ENCODE measurements at regions not wholly inside any gene's neighbourhood (a gene's known extent, or its start where the extent isn't known, plus 50 kb on each side); places are given as distances from the start of the nearest gene placed in this dataset.
A peak's percentile ranks its signal among the peaks of the same experiment; 100 is the strongest.

DNA sequence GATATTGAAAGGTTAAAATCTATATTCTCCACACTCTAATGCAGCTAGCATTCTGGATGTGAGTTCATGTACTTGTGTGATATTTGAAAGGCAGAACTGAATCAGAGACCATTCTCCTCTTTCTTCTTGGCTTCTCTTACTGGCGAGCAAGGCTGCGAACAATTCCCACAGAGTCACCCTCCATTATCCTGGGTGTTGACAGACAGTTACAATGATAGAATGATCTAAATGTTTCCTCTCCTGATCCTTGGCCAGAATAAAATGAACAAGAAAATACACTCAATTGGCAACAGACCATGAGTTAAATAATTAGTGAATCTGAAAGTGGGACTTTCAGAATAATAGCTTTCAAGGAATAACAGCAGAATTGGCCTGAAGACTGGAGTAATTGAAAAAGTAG lies 342.8 kb downstream of the RAPGEF2 start:
- DNase-seq: no peak

DNA sequence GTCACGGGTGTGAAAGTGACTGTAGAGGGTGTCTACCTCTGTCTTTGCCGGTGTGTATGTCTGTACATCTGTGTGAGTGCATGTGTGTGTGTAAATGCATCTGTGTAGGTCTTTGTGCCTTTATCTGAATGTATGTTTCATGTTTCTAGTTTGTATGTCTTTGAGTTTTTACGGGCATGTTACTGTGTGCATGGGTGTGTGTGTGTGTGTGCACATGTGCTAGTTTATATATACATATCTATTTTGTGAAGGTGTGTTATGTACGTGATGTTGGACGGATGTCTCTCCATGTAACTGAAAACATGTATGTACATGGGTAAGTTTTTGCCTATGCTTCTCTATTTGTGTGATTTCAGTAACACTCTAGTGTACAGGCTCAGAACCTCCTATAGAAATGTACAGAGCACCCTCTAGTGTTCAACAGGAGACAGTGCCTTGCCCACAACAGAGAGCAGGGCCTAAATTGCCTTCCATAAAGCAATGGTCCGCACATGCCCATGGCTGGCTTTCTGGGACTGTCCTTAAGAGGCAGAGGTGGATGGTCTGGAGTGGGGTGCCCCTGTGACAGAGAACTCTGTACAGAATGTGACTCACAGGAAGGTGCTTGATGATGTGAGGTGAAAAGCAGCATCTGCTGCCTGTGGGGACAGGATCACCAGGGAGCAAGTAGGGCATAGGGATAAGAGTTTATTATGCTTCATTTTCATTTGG lies 343.5 kb downstream of the RAPGEF2 start:
- DNase-seq: peak; percentile 63

- no peak for DNase-seq
Observed at GRCh38 chr4:159447296-159447695, 344.4 kb downstream of the RAPGEF2 start.

GRCh38 chr4:159451006-159451405 lies 348.1 kb downstream of the RAPGEF2 start:
- no peak for DNase-seq

DNA sequence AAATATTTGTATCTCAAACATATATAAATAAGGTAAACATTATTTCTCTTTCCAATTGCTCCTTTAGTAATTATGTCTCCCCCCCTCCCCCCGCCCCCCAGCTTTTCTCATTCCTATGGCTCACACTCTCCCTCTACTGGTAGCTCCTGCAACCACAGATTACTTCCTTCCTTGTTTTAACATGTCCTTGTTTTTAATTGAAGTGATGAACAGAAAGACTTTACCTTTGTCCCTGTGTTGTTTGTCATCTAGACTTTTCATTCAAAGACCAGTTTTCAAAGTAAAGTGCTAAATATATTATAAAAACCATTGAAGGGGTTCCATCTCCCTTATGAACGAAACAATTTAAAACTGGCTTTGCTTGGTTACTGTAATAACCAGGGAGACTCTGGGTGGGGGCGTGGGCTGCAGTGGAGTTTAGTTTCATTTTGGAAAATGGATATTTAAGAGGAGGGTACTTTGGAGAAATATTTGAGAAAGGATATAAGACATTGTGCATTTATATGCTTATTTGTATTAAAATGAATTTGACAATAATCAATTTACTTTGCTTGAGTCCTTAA lies 352.9 kb downstream of the RAPGEF2 start:
- DNase-seq: peak; percentile 51

DNA sequence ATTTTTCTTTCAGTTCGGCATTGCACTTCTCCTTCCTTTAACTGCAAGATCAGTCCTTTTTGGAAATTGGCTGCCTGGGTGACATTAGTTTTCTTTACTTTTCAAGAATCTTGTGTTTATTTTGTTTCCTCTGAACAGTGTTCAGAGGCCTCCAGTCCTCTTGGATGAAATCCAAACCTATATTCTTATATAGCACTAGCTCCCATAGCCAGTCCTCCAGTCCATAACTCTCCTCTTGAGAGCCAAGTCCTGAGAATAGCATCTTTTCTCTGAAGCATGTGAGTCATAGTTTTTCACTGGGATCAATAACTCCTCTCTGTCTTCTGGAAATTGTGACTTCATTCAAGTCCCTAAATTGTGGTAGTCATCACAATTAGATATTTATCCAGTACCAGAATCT lies 357.5 kb downstream of the RAPGEF2 start:
- no peak for DNase-seq

DNA sequence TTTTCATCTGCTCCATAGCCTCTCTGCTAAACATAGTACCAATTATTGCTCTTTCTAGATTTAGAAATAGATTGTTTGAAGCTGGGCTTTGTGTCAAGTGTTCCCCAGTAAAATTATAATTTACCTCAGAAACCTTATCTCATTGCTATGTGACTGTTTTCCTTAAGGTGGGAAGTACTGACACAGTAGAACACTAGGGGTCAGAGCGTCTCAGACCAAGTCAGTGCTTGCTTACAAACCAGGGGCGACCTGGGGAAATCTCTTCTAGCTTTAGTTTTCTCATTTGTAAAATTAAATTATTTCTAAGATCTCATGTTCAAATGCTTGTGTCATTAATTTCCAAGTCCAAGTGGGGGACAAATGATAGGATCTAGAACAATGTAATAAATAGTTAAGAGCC lies 360.4 kb downstream of the RAPGEF2 start:
- no peak for DNase-seq

DNA sequence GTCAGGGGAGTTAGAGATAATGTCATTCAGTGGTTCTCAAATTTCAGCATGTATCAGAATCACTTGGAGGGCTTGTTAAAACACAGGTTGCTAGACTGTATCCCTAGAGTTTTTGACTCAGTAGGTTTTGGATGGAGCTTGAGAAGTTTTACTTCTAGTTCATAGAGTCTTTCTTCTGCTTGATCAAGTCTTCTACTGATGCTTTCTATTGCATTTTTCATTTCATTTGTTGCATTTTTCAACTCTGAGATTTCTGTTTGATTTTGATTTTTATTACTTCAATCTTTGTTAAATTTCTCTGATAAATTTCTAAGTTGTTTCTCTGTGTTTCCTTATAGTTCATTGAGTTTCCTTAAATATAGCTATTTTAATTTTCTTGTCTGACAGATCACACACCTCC lies 361.4 kb downstream of the RAPGEF2 start:
- no peak for DNase-seq

- no peak for DNase-seq
Observed at GRCh38 chr4:159476886-159477285, 374.0 kb downstream of the RAPGEF2 start.

- DNase-seq: no peak
Observed at GRCh38 chr4:159480826-159481225, 377.9 kb downstream of the RAPGEF2 start.

- no peak for DNase-seq
Observed at GRCh38 chr4:159481936-159482335, 379.1 kb downstream of the RAPGEF2 start.

- DNase-seq: no peak
Observed at GRCh38 chr4:159483110-159483781, 380.4 kb downstream of the RAPGEF2 start.

DNA sequence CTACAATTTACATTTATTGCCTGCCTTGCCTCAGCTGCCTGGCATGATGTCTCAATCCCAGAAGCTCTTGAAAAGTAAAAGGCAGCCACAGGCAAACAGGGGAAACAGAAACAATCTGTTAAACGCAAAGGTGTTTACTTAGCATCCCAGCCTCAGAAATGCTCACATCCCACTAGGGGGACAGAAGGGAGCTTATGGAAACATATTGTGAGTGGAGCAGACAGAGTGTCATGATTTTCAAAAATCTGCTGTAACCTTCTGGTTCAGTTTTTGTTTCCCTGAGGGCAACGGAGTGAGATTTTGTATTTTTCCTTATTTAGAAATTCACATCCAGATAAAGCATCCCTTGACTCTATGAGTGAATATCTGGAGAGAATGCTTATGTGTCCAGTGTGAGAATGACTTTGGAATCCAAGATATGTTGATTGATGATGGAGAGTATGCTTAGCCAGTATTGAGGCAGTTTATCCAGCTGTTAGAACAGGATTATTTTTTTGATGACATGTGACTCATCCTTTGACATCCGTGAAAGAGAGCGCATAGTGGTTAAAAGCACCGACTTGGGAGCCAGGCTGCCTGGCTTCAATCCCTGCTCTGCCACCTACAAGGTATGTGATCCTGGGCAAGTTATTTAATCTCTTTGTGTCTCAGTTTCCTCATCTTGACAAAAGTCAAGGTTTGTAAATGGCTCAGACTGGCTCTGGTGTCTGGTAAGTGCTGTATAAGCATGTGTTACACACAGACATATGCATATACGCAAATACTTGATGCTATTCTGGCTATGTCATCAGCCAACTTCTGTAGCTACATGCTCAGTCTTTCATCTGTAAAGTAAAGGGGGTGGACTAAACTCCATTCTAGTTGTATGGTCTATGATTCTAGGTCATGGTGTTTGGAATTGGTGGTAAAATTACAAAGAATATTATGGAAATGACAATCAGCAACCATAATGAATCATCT lies 381.2 kb downstream of the RAPGEF2 start:
- peak; percentile 3 for DNase-seq

DNA sequence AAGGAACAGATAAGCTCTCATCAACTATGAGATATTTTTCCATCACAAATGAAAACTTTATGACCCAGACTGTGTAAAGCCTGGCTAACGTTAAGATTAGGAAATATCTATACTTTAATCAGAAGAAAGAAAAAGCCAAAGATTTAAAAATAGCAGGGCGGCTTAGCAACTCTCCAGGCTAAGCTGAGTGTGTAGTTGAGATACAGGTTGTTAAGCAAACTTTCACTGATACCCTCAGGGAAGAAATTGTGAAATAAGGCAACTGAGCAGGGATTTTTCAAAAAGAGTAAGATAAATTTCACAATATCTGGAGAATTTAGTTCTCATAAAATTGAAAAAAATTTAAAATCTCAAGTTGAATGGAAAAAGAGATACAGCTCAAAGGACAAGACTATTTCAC lies 382.0 kb downstream of the RAPGEF2 start:
- DNase-seq: no peak

DNA sequence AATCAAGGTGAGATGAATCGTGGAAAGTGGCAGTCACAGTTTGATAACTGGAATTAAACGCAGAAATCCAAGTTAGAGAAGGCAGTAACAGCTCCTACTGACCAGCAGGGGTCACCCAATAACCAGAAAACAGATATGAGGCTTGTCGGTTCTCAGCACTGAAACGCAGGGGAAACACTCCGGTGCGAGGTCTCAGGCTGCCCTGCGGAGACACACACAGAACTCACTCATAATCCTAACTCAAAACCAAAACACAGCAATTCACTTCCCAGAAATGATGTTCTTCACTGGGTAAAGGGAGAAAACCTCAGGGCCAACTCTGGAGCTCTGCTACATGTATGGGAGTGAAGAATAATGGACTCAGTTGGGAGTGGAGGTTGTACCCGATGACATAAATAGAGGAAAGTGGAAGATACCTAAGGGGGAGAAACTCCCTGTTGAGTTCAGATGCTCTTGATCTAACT lies 384.4 kb downstream of the RAPGEF2 start:
- DNase-seq: peak; percentile 70

DNA sequence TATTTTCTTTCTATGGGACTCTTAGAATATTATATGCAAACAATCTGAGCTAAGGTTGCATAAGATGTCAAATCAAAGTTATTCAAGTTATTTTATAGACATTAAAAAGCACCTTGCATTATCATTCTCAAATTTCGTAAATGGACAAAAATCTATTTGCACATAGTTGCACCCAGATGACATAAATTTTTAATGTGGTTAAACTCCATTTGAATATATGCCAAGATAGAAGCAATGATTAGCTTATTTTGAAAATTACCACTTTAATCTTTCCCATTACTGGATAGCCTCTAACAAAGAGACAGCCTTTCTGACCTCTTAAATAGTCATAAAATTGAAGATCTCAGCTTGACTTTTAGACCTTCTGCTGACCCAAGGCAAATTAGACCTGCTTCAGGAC lies 386.8 kb downstream of the RAPGEF2 start:
- no peak for DNase-seq

GRCh38 chr4:159495515-159496236 lies 392.8 kb downstream of the RAPGEF2 start:
- DNase-seq: no peak

- no peak for DNase-seq
Observed at GRCh38 chr4:159496248-159496647, 393.4 kb downstream of the RAPGEF2 start.

- DNase-seq: no peak
Observed at GRCh38 chr4:159497936-159498335, 395.1 kb downstream of the RAPGEF2 start.

GRCh38 chr4:159498446-159499115 lies 395.7 kb downstream of the RAPGEF2 start:
- DNase-seq: no peak

DNA sequence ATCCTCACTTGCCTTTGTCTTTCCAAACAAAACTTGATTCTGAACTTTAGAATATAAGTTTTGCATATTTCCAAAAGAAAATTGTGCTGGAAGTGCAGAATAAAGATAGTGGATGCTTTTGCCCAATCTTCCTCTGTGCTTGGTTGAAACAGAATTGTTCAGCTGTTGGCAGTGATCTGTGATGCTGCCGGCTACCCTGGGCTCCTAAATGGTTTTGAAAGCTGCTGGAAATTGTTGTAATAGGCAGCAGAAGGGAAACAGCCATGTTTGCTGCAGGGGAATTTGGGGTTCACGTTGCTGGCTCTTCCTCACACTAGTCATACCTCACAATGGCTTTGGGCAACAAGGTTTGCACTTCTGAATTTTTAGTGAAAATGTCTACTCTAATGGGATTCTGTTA lies 398.0 kb downstream of the RAPGEF2 start:
- no peak for DNase-seq
